ENCODE measurements at regions not wholly inside any gene's neighbourhood (a gene's known extent, or its start where the extent isn't known, plus 50 kb on each side); places are given as distances from the start of the nearest gene placed in this dataset.

DNA sequence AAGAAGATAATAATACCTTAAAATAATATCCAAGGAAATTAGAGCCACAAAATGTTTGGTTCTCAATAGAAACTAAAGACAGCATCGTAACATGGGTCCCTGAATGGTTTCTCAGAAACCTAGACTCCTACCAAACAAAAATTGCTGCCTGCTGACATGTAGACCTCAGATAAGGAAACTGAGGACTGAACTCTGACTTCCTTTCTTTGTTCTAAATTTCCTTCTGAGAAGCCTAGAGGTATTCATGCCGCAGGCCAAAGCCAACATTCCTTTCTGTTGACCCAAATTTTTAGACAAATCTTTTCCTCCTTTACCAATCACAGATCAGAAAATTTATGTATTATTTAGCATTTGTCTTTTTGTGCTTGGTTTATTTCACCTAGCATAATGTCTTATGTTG, 816.7 kb upstream of the PHF14 start:
- TF ChIP-seq, protein P1, sequence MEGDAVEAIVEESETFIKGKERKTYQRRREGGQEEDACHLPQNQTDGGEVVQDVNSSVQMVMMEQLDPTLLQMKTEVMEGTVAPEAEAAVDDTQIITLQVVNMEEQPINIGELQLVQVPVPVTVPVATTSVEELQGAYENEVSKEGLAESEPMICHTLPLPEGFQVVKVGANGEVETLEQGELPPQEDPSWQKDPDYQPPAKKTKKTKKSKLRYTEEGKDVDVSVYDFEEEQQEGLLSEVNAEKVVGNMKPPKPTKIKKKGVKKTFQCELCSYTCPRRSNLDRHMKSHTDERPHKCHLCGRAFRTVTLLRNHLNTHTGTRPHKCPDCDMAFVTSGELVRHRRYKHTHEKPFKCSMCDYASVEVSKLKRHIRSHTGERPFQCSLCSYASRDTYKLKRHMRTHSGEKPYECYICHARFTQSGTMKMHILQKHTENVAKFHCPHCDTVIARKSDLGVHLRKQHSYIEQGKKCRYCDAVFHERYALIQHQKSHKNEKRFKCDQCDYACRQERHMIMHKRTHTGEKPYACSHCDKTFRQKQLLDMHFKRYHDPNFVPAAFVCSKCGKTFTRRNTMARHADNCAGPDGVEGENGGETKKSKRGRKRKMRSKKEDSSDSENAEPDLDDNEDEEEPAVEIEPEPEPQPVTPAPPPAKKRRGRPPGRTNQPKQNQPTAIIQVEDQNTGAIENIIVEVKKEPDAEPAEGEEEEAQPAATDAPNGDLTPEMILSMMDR (conservative IDR thresholded peaks at IDR 0.05; ENCODE audit: low read depth, low read length), result no peak
- TF ChIP-seq, protein P2, sequence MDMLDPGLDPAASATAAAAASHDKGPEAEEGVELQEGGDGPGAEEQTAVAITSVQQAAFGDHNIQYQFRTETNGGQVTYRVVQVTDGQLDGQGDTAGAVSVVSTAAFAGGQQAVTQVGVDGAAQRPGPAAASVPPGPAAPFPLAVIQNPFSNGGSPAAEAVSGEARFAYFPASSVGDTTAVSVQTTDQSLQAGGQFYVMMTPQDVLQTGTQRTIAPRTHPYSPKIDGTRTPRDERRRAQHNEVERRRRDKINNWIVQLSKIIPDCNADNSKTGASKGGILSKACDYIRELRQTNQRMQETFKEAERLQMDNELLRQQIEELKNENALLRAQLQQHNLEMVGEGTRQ (IDR thresholded peaks at IDR 0.05; ENCODE audit: low read depth, low read length), result no peak
- TF ChIP-seq POLR2A (IDR thresholded peaks at IDR 0.05; ENCODE audit: low read depth, low read length) (no peak), SMC3 (IDR thresholded peaks at IDR 0.05; ENCODE audit: low read depth, low read length) (no peak), RAD21 (IDR thresholded peaks at IDR 0.05; ENCODE audit: low read length) (no peak), CHD1 (IDR thresholded peaks at IDR 0.05; ENCODE audit: low read depth, low read length) (no peak), MXI1 (IDR thresholded peaks at IDR 0.05; ENCODE audit: borderline replicate concordance, low read depth, low read length) (no peak), CEBPB (IDR thresholded peaks at IDR 0.05; ENCODE audit: low read depth, low read length) (no peak), MAFK (IDR thresholded peaks at IDR 0.05; ENCODE audit: low read depth, low read length) (no peak), NFE2L2 (IDR thresholded peaks at IDR 0.05; ENCODE audit: low read depth, low read length) (no peak)

Data from IMR-90 (cell line).